ENCODE measurements at regions not wholly inside any gene's neighbourhood (a gene's known extent, or its start where the extent isn't known, plus 50 kb on each side); places are given as distances from the start of the nearest gene placed in this dataset.

- H3K4me1 ChIP-seq (ENCODE audit: control insufficient read depth in 1 of 2, insufficient read depth in 2 of 2, low read length in 2 of 2) = peaks cover 4 to 5% of the 10 kb centered on the region in 2 donors
- H3K9ac ChIP-seq (ENCODE audit: low read depth in 1 of 2, low read length in 2 of 2) = no peak overlapping the region
- H3K27me3 ChIP-seq (ENCODE audit: control insufficient read depth in 1 of 2, insufficient read depth in 2 of 2, low read length in 2 of 2) = no peaks in the 10 kb centered on the region
- no peaks in the 10 kb centered on the region for H3K9me3 ChIP-seq (ENCODE audit: control insufficient read depth in 1 of 2, low read length in 2 of 2)
- H3K4me3 ChIP-seq (ENCODE audit: low read depth in 1 of 2, low read length in 2 of 2) = no peak overlapping the region
- no peak overlapping the region for H3K27ac ChIP-seq (ENCODE audit: low read depth, low read length)
- no peaks in the 10 kb centered on the region for H3K36me3 ChIP-seq (ENCODE audit: control insufficient read depth in 1 of 2, insufficient read depth in 2 of 2, low read length in 2 of 2)
Observed at GRCh38 chr20:50314678-50315335, 124.2 kb downstream of the CEBPB start.

- H3K27ac ChIP-seq (ENCODE audit: low read depth, low read length) = no peak overlapping the region
Observed at GRCh38 chr20:50315586-50316551, 125.2 kb downstream of the CEBPB start.

GRCh38 chr20:50317116-50317515 is 126.5 kb downstream of the CEBPB start:
- no peaks in the 10 kb centered on the region for H3K27me3 ChIP-seq (ENCODE audit: control insufficient read depth in 1 of 2, insufficient read depth in 2 of 2, low read length in 2 of 2)
- H3K36me3 ChIP-seq (ENCODE audit: control insufficient read depth in 1 of 2, insufficient read depth in 2 of 2, low read length in 2 of 2) = no peaks in the 10 kb centered on the region
- no peak overlapping the region for H3K4me3 ChIP-seq (ENCODE audit: low read depth in 1 of 2, low read length in 2 of 2)
- H3K9ac ChIP-seq (ENCODE audit: low read depth in 1 of 2, low read length in 2 of 2) = no peak overlapping the region
- no peak overlapping the region for H3K27ac ChIP-seq (ENCODE audit: low read depth, low read length)
- H3K4me1 ChIP-seq (ENCODE audit: control insufficient read depth in 1 of 2, insufficient read depth in 2 of 2, low read length in 2 of 2) = peaks cover 0 to 16% of the 10 kb centered on the region in 2 donors
- no peaks in the 10 kb centered on the region for H3K9me3 ChIP-seq (ENCODE audit: control insufficient read depth in 1 of 2, low read length in 2 of 2)

More at GRCh38 chr20:50315586-50316551, 125.2 kb downstream of the CEBPB start:
- Histone ChIP-seq H3K36me3 (ENCODE audit: control insufficient read depth in 1 of 2, insufficient read depth in 2 of 2, low read length in 2 of 2) (no peaks in the 10 kb centered on the region), H3K9me3 (ENCODE audit: control insufficient read depth in 1 of 2, low read length in 2 of 2) (no peaks in the 10 kb centered on the region), H3K4me1 (ENCODE audit: control insufficient read depth in 1 of 2, insufficient read depth in 2 of 2, low read length in 2 of 2) (peaks cover 0 to 7% of the 10 kb centered on the region in 2 donors), H3K9ac (ENCODE audit: low read depth in 1 of 2, low read length in 2 of 2) (no peak overlapping the region), H3K4me3 (ENCODE audit: low read depth in 1 of 2, low read length in 2 of 2) (no peak overlapping the region), H3K27me3 (ENCODE audit: control insufficient read depth in 1 of 2, insufficient read depth in 2 of 2, low read length in 2 of 2) (no peaks in the 10 kb centered on the region)

- Histone ChIP-seq H3K4me1 (ENCODE audit: control insufficient read depth in 1 of 2, insufficient read depth in 2 of 2, low read length in 2 of 2) (peaks cover 0 to 16% of the 10 kb centered on the region in 2 donors), H3K27ac (ENCODE audit: low read depth, low read length) (no peak overlapping the region), H3K4me3 (ENCODE audit: low read depth in 1 of 2, low read length in 2 of 2) (no peak overlapping the region), H3K9me3 (ENCODE audit: control insufficient read depth in 1 of 2, low read length in 2 of 2) (no peaks in the 10 kb centered on the region), H3K9ac (ENCODE audit: low read depth in 1 of 2, low read length in 2 of 2) (no peak overlapping the region), H3K36me3 (ENCODE audit: control insufficient read depth in 1 of 2, insufficient read depth in 2 of 2, low read length in 2 of 2) (no peaks in the 10 kb centered on the region), H3K27me3 (ENCODE audit: control insufficient read depth in 1 of 2, insufficient read depth in 2 of 2, low read length in 2 of 2) (no peaks in the 10 kb centered on the region)
Observed at GRCh38 chr20:50317609-50318008, 127.0 kb downstream of the CEBPB start.

GRCh38 chr20:50318710-50319109 is 128.1 kb downstream of the CEBPB start:
- H3K27me3 ChIP-seq (ENCODE audit: control insufficient read depth in 1 of 2, insufficient read depth in 2 of 2, low read length in 2 of 2) = no peaks in the 10 kb centered on the region
- no peaks in the 10 kb centered on the region for H3K9me3 ChIP-seq (ENCODE audit: control insufficient read depth in 1 of 2, low read length in 2 of 2)
- H3K4me3 ChIP-seq (ENCODE audit: low read depth in 1 of 2, low read length in 2 of 2) = no peak overlapping the region
- H3K36me3 ChIP-seq (ENCODE audit: control insufficient read depth in 1 of 2, insufficient read depth in 2 of 2, low read length in 2 of 2) = no peaks in the 10 kb centered on the region
- peaks cover 0 to 16% of the 10 kb centered on the region in 2 donors for H3K4me1 ChIP-seq (ENCODE audit: control insufficient read depth in 1 of 2, insufficient read depth in 2 of 2, low read length in 2 of 2)
- no peak overlapping the region for H3K9ac ChIP-seq (ENCODE audit: low read depth in 1 of 2, low read length in 2 of 2)
- no peak overlapping the region for H3K27ac ChIP-seq (ENCODE audit: low read depth, low read length)

- Histone ChIP-seq H3K27ac (ENCODE audit: low read depth, low read length) (peak overlapping the region; percentile 1), H3K27me3 (ENCODE audit: control insufficient read depth in 1 of 2, insufficient read depth in 2 of 2, low read length in 2 of 2) (no peaks in the 10 kb centered on the region), H3K9ac (ENCODE audit: low read depth in 1 of 2, low read length in 2 of 2) (peak overlapping the region in 1 of 2 donors; percentile 4), H3K36me3 (ENCODE audit: control insufficient read depth in 1 of 2, insufficient read depth in 2 of 2, low read length in 2 of 2) (no peaks in the 10 kb centered on the region), H3K4me3 (ENCODE audit: low read depth in 1 of 2, low read length in 2 of 2) (peak overlapping the region; percentile 3 to 35), H3K9me3 (ENCODE audit: control insufficient read depth in 1 of 2, low read length in 2 of 2) (no peaks in the 10 kb centered on the region), H3K4me1 (ENCODE audit: control insufficient read depth in 1 of 2, insufficient read depth in 2 of 2, low read length in 2 of 2) (peaks cover 0 to 16% of the 10 kb centered on the region in 2 donors)
Observed at GRCh38 chr20:50320005-50320900, 129.6 kb downstream of the CEBPB start.

GRCh38 chr20:50320901-50321796 is 130.5 kb downstream of the CEBPB start:
- Histone ChIP-seq H3K4me1 (ENCODE audit: control insufficient read depth in 1 of 2, insufficient read depth in 2 of 2, low read length in 2 of 2) (peaks cover 0 to 16% of the 10 kb centered on the region in 2 donors), H3K27ac (ENCODE audit: low read depth, low read length) (peak overlapping the region; percentile 1), H3K9me3 (ENCODE audit: control insufficient read depth in 1 of 2, low read length in 2 of 2) (no peaks in the 10 kb centered on the region), H3K9ac (ENCODE audit: low read depth in 1 of 2, low read length in 2 of 2) (peak overlapping the region in 1 of 2 donors; percentile 33), H3K4me3 (ENCODE audit: low read depth in 1 of 2, low read length in 2 of 2) (peak overlapping the region; percentile 3 to 35), H3K27me3 (ENCODE audit: control insufficient read depth in 1 of 2, insufficient read depth in 2 of 2, low read length in 2 of 2) (no peaks in the 10 kb centered on the region), H3K36me3 (ENCODE audit: control insufficient read depth in 1 of 2, insufficient read depth in 2 of 2, low read length in 2 of 2) (no peaks in the 10 kb centered on the region)

- H3K4me3 ChIP-seq (ENCODE audit: low read depth in 1 of 2, low read length in 2 of 2) = no peak overlapping the region
- no peak overlapping the region for H3K27ac ChIP-seq (ENCODE audit: low read depth, low read length)
- no peaks in the 10 kb centered on the region for H3K36me3 ChIP-seq (ENCODE audit: control insufficient read depth in 1 of 2, insufficient read depth in 2 of 2, low read length in 2 of 2)
- peaks cover 0 to 16% of the 10 kb centered on the region in 2 donors for H3K4me1 ChIP-seq (ENCODE audit: control insufficient read depth in 1 of 2, insufficient read depth in 2 of 2, low read length in 2 of 2)
- no peaks in the 10 kb centered on the region for H3K9me3 ChIP-seq (ENCODE audit: control insufficient read depth in 1 of 2, low read length in 2 of 2)
- peak overlapping the region in 1 of 2 donors; percentile 33 for H3K9ac ChIP-seq (ENCODE audit: low read depth in 1 of 2, low read length in 2 of 2)
- no peaks in the 10 kb centered on the region for H3K27me3 ChIP-seq (ENCODE audit: control insufficient read depth in 1 of 2, insufficient read depth in 2 of 2, low read length in 2 of 2)
Observed at GRCh38 chr20:50321797-50322480, 131.3 kb downstream of the CEBPB start.

All from duodenal mucosa (tissue), 2 donors.